Karpas-422 (cell line): ENCODE measurements at regions not wholly inside any gene's neighbourhood (a gene's known extent, or its start where the extent isn't known, plus 50 kb on each side); places are given as distances from the start of the nearest gene placed in this dataset.

Experiments used
- DNase-seq: peaks from one replicate; pipeline ENCODE4 v3.0.0-alpha.2; 2015
- H2AFZ ChIP-seq: fragments of 200-600 bp; sonication (generic); 2 replicates; pipeline ENCODE4 v1.6.1; 2014; ENCODE audit warnings: antibody characterized with exemption, low read length, mixed read lengths
- H3K27ac ChIP-seq: fragments of 200-600 bp; sonication (generic); 2 replicates; pipeline ENCODE4 v1.5.1; 2014; ENCODE audit warnings: mild to moderate bottlenecking, low read length, moderate library complexity
- H3K27me3 ChIP-seq: fragments of 200-600 bp; sonication (generic); 2 replicates; pipeline ENCODE4 v1.6.1; 2014; ENCODE audit warnings: low read length, mixed read lengths
- H3K36me3 ChIP-seq: fragments of 200-600 bp; sonication (generic); 2 replicates; pipeline ENCODE4 v1.6.1; 2014; ENCODE audit warnings: low read length, mixed read lengths; ENCODE audit not compliant: insufficient read depth
- H3K4me1 ChIP-seq: fragments of 200-600 bp; sonication (generic); 2 replicates; pipeline ENCODE4 v1.6.1; 2014; ENCODE audit warnings: mild to moderate bottlenecking, low read length, mixed read lengths
- H3K4me2 ChIP-seq: fragments of 200-600 bp; sonication (generic); 2 replicates; pipeline ENCODE4 v1.6.1; 2014; ENCODE audit warnings: low read length, low read depth, mild to moderate bottlenecking; ENCODE audit not compliant: poor library complexity, severe bottlenecking
- H3K4me3 ChIP-seq: fragments of 200-600 bp; sonication (generic); 2 replicates; pipeline ENCODE4 v1.5.1; 2014; ENCODE audit warnings: mild to moderate bottlenecking, antibody characterized with exemption, low read length, mixed read lengths
- H3K79me2 ChIP-seq: fragments of 200-600 bp; sonication (generic); 2 replicates; pipeline ENCODE4 v1.6.1; 2014; ENCODE audit warnings: mild to moderate bottlenecking, low read length, mixed read lengths
- H3K9ac ChIP-seq: fragments of 200-600 bp; sonication (generic); 2 replicates; pipeline ENCODE4 v1.6.0; 2014; ENCODE audit warnings: low read length
- H3K9me2 ChIP-seq: fragments of 200-600 bp; sonication (generic), shearing (Covaris generic); replicated peaks from 2 replicates; pipeline ENCODE4 v1.6.0; 2014; ENCODE audit warnings: mild to moderate bottlenecking, low read length, moderate library complexity; ENCODE audit not compliant: insufficient read depth
- H3K9me3 ChIP-seq: fragments of 300-700, 200-600 bp; sonication (generic); 2 replicates; pipeline ENCODE4 v1.6.1; 2014; ENCODE audit warnings: low read length, mixed read lengths
- H4K20me1 ChIP-seq: fragments of 200-600 bp; sonication (generic); 2 replicates; pipeline ENCODE4 v1.6.1; 2014; ENCODE audit warnings: mild to moderate bottlenecking, antibody characterized with exemption, low read length, low read depth; ENCODE audit not compliant: insufficient read depth

DNA sequence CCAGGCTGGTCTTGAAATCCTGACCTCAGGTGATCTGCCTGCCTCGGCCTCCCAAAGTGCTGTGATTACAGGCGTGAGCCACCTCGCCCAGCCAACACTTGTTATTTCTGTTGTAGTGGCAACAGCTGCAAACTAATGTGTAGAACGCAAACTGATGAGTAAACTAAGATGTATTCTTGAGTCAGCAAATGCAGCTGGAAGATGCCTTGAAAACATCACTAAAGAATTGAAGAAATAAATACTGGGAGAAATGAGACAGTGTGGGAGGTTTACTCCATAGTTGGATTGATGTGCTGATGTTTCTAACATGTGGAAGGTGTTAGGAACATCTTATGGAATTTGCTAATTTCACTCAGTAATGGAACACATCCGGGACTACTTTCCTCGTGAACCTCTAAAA, 61.3 kb upstream of the KCNE2 start:
- no peak overlapping the region for H3K4me3 ChIP-seq
- peaks cover 3% of the 10 kb centered on the region; the same call in 1 of the 2 replicates for H3K27me3 ChIP-seq
- no peaks in the 10 kb centered on the region for H3K4me1 ChIP-seq
- H2AFZ ChIP-seq = no peak overlapping the region
- no peaks in the 10 kb centered on the region for H3K36me3 ChIP-seq
- no peaks in the 10 kb centered on the region for H3K9me2 ChIP-seq
- H3K9me3 ChIP-seq = no peaks in the 10 kb centered on the region
- no peak for DNase-seq
- no peaks in the 10 kb centered on the region for H4K20me1 ChIP-seq
- no peak overlapping the region for H3K4me2 ChIP-seq
- H3K79me2 ChIP-seq = no peaks in the 10 kb centered on the region
- H3K9ac ChIP-seq = no peak overlapping the region
- H3K27ac ChIP-seq = no peak overlapping the region

DNA sequence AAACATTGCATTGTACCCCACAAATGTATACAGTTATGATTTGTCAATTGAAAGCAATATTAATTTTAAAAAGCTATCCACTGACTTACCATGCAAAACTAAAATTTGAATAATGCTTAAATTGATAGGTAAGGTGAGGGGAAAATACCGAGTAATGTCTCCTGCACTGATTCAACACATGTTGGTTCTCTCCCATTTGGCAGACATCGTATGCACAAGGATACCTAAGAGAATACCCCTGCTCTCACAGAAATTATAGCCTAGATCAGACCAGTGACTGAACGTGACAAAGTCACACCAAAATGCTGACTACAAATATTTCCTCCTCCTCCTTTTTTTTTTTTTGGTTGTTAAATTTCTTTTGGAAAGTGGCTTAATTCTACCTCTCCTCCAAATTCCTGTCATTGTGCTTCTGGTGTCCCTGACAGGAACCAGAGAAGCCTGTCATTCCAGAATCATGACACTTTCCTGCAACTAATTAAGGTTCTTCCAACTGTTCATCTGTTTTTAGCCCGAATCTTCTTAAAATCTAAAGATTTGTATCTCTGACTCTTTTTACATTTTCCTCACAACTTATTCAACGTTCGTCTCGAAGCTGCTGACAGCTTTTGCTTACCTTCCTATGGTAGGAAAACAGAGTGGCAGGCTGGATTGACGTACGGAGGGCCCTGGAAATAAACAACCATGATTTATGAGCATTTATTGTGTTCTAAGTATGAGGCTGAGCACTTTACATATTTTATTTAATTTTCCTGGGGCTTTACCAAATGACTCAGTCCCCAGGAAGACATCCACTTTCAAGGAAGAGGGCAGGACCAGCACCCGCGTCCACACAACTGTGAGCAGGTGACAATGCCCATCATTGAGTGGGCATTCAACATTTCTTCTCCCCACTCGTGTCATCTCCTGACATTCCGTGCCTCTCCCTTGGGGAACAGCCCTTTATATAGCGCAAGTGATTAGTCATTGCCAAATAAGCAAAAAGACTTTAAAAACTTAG, 57.9 kb upstream of the KCNE2 start:
- no peaks in the 10 kb centered on the region for H3K9me2 ChIP-seq
- H4K20me1 ChIP-seq = no peaks in the 10 kb centered on the region
- H3K9me3 ChIP-seq = no peaks in the 10 kb centered on the region
- H3K4me3 ChIP-seq = no peak overlapping the region
- DNase-seq = no peak
- H3K4me1 ChIP-seq = no peaks in the 10 kb centered on the region
- no peak overlapping the region for H3K27ac ChIP-seq
- no peaks in the 10 kb centered on the region for H3K27me3 ChIP-seq
- H3K36me3 ChIP-seq = no peaks in the 10 kb centered on the region
- H2AFZ ChIP-seq = no peak overlapping the region
- no peaks in the 10 kb centered on the region for H3K79me2 ChIP-seq
- no peak overlapping the region for H3K9ac ChIP-seq
- H3K4me2 ChIP-seq = no peak overlapping the region

DNA sequence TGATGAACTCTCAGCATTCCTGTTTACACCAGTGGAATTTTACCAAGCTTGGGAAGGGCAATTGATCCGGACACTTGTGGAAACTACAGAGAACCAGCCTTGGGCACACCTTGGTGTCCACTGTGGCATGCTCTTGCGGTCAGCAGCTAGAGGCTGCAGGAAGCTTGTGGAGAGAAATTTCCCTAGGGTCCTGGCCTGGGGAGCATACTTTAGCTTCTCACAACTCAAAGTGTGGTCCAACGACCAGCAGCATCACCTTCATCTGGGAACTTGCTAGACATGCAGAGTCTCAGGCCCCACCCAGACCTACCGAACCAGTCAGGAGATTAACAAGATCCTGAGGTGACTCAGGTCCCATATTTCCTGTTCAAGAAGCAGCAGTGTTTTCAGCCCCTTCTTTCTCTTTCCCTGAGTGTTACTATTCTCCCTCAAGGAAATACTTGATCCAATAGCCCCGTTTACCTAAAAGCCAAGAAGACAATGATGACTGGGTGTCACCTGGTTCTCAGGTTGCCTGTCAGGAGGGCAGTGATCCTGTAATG, 55.7 kb upstream of the KCNE2 start:
- DNase-seq = no peak
- H2AFZ ChIP-seq = no peak overlapping the region
- no peak overlapping the region for H3K9ac ChIP-seq
- no peaks in the 10 kb centered on the region for H3K27me3 ChIP-seq
- H3K4me3 ChIP-seq = no peak overlapping the region
- no peaks in the 10 kb centered on the region for H3K79me2 ChIP-seq
- no peaks in the 10 kb centered on the region for H4K20me1 ChIP-seq
- no peak overlapping the region for H3K4me2 ChIP-seq
- no peaks in the 10 kb centered on the region for H3K9me3 ChIP-seq
- no peak overlapping the region for H3K27ac ChIP-seq
- H3K4me1 ChIP-seq = no peaks in the 10 kb centered on the region
- no peaks in the 10 kb centered on the region for H3K36me3 ChIP-seq
- H3K9me2 ChIP-seq = no peaks in the 10 kb centered on the region

DNA sequence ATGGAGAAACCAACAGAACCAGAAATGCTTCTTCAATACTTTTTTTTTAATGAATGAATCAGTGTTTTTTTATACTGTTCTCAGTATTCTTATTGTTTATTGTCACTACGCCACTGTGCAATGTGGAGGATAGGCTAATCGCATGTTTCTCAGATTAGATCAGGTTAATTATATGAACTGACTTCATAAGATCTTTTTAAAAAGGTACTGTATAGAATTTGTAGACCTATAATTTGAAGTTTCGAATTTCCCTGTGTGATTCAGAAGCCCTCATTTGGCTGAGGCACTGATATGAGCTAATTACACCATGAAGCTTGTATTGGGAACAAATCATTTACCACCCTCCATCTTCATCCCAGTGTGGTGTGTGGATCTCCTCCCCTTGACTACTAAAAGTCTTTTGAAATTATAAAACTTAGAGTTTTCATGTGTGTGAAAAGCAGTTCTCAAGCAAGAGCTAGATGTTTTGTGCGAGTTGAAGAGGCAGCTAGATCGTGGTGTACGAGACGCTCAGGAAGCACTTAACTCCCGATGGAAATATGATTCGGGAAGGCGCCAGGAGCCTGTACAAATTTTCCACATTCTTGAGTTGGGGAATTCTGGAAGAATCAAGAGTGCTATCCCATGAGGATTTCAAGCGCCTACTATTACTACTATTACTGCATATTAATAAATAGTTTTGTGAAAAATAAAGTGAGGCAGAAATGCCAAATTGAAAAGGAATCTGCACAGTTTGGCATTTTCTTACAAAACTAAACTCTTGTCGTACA, 52.1 kb upstream of the KCNE2 start:
- H3K27ac ChIP-seq = no peak overlapping the region
- no peaks in the 10 kb centered on the region for H4K20me1 ChIP-seq
- DNase-seq = no peak
- no peak overlapping the region for H3K4me2 ChIP-seq
- H3K9me3 ChIP-seq = no peaks in the 10 kb centered on the region
- H3K9me2 ChIP-seq = no peaks in the 10 kb centered on the region
- H3K27me3 ChIP-seq = no peaks in the 10 kb centered on the region
- H3K79me2 ChIP-seq = no peaks in the 10 kb centered on the region
- no peak overlapping the region for H3K9ac ChIP-seq
- H3K4me3 ChIP-seq = no peak overlapping the region
- no peaks in the 10 kb centered on the region for H3K4me1 ChIP-seq
- no peaks in the 10 kb centered on the region for H3K36me3 ChIP-seq
- H2AFZ ChIP-seq = no peak overlapping the region

DNA sequence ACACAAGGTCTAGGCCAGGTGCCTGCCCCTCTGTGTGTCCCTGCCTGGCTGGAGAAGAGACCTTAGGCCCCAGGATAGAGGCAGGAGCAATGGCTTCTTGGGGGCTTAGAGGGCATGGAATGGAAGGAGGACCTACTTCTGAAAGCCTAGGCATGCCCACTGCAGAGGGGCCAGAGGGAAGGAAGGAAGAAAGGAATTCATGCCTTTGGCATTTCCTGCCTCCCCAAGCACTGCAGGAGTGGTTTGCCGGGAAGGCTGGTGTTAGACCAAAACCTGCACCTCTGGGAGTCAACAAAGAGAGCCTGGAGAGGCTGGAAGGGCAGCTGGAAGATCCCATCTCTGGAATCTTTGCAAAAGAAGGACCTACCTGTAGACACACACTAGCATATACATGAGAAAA, 50.7 kb upstream of the KCNE2 start:
- Histone ChIP-seq H3K4me1 (no peaks in the 10 kb centered on the region), H3K9me2 (no peaks in the 10 kb centered on the region), H3K27me3 (no peaks in the 10 kb centered on the region), H3K36me3 (no peaks in the 10 kb centered on the region), H3K9me3 (no peaks in the 10 kb centered on the region), H2AFZ (no peak overlapping the region), H4K20me1 (no peaks in the 10 kb centered on the region), H3K4me2 (no peak overlapping the region), H3K79me2 (no peaks in the 10 kb centered on the region), H3K27ac (no peak overlapping the region), H3K4me3 (no peak overlapping the region), H3K9ac (no peak overlapping the region)
- DNase-seq = no peak
